ENCODE measurements at regions not wholly inside any gene's neighbourhood (a gene's known extent, or its start where the extent isn't known, plus 50 kb on each side); places are given as distances from the start of the nearest gene placed in this dataset.

- no peak for DNase-seq
Measured at GRCh38 chrX:134173541-134174272, 63.3 kb upstream of the CCDC160 start.

GRCh38 chrX:134174273-134174660, 62.7 kb upstream of the CCDC160 start:
- no peak for DNase-seq

- no peak for DNase-seq
Measured at GRCh38 chrX:134174859-134175258, 62.1 kb upstream of the CCDC160 start.

- no peak for DNase-seq
Measured at GRCh38 chrX:134177527-134177926, 59.5 kb upstream of the CCDC160 start.

- no peak for DNase-seq
Measured at GRCh38 chrX:134180601-134181274, 56.2 kb upstream of the CCDC160 start.

GRCh38 chrX:134181275-134181660, 55.7 kb upstream of the CCDC160 start:
- DNase-seq, result no peak

GRCh38 chrX:134183665-134184064, 53.3 kb upstream of the CCDC160 start:
- DNase-seq, result no peak

- DNase-seq, result no peak
Measured at GRCh38 chrX:134184936-134185335, 52.0 kb upstream of the CCDC160 start.

GRCh38 chrX:134186362-134187121, 50.4 kb upstream of the CCDC160 start:
- peak; percentile 1 for DNase-seq
